ENCODE measurements at regions not wholly inside any gene's neighbourhood (a gene's known extent, or its start where the extent isn't known, plus 50 kb on each side); places are given as distances from the start of the nearest gene placed in this dataset.

DNA sequence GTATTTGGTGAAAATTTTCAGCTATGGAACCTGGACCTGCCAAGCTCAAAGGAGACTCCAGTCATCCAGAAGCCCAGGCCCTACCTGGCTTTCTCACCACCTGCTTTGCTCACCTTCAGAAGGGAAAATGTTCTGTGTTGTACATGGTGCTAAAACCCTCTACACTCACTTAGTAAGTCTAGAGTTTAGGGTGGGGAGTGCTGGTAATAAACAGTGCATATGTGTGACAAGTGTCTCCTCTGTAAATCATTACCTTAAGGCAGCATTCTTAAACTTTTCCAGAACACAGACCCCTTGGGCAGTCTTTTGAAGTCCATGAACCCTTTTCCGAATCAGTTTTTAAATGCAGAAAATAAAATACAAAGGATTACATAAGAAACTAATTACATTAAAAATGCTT, 248.8 kb upstream of the PIK3R1 start:
- TF ChIP-seq POLR2AphosphoS5 (IDR thresholded peaks at IDR 0.05; ENCODE audit: low read depth, low read length) (no peak), PAX5 (IDR thresholded peaks at IDR 0.05; ENCODE audit: insufficient read depth, low read length, severe bottlenecking) (no peak)
